C4-2B (cell line): ENCODE measurements at regions not wholly inside any gene's neighbourhood (a gene's known extent, or its start where the extent isn't known, plus 50 kb on each side); places are given as distances from the start of the nearest gene placed in this dataset.

Experiments used
- CTCF ChIP-seq: fragments of 450-650 bp; conservative IDR thresholded peaks from 2 replicates; pipeline ENCODE4 v1.5.1; 2017; ENCODE audit warnings: mild to moderate bottlenecking
- ZFX ChIP-seq: fragments of 450-650 bp; IDR thresholded peaks from 2 replicates; pipeline ENCODE4 v1.6.1; 2017

- TF ChIP-seq CTCF: no peak
- no peak for TF ChIP-seq ZFX
Measured at GRCh38 chr16:79429381-79430190, 171.0 kb downstream of the MAF start.
